ENCODE measurements at regions not wholly inside any gene's neighbourhood (a gene's known extent, or its start where the extent isn't known, plus 50 kb on each side); places are given as distances from the start of the nearest gene placed in this dataset.

DNA sequence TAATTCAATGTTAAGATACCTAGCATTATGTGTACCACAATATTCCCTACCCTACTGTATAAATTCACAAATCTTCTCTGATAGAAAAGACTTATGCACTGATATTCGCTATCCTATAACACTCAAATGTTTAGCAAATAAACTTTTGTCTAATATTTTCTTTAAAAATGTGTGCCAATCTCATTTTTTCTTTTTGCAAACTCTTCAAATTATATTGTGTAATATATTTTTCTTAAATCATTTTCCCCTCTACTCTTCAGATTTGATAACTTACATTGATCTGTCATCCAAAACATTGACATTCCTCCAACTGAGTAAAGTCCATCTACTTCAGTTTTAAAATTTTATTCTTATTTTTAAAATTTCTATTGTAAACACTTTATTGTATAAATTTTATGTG, 240.2 kb upstream of the CNTNAP2 start:
- Histone ChIP-seq H3K9ac (ENCODE audit: low read length) (no peak overlapping the region), H3K79me2 (ENCODE audit: control insufficient read depth, insufficient read depth, low read length) (no peaks in the 10 kb centered on the region), H3K4me1 (ENCODE audit: control insufficient read depth in 2 of 2, insufficient read depth in 2 of 2, low read length in 2 of 2) (no peaks in the 10 kb centered on the region), H3K9me3 (ENCODE audit: control extremely low read depth in 1 of 3, control insufficient read depth in 2 of 3, insufficient read depth in 1 of 3, low read length in 2 of 3) (no peaks in the 10 kb centered on the region), H3K36me3 (replicated peaks in 1 of 2; ENCODE audit: control extremely low read depth in 1 of 2, control insufficient read depth in 1 of 2, extremely low read depth in 1 of 2, insufficient read depth in 2 of 2, low read length in 1 of 2) (no peaks in the 10 kb centered on the region), H3K27me3 (replicated peaks in 1 of 4; ENCODE audit: control extremely low read depth in 1 of 4, control insufficient read depth in 3 of 4, insufficient read depth in 4 of 4, low read length in 3 of 4) (no peaks in the 10 kb centered on the region), H4K20me1 (ENCODE audit: control insufficient read depth, insufficient read depth, low read length, poor library complexity, severe bottlenecking) (no peaks in the 10 kb centered on the region), H3K27ac (ENCODE audit: low read length in 2 of 2) (no peak overlapping the region), H2AFZ (ENCODE audit: insufficient read depth, low read depth, low read length, poor library complexity, severe bottlenecking) (no peak overlapping the region), H3K4me3 (ENCODE audit: control extremely low read depth in 1 of 5, extremely low read depth in 1 of 5, insufficient read depth in 1 of 5, low read depth in 2 of 5, low read length in 4 of 5) (no peak overlapping the region), H3K4me2 (replicated peaks; ENCODE audit: low read depth, low read length, poor library complexity, severe bottlenecking) (no peak overlapping the region)
- TF ChIP-seq EZH2 (IDR thresholded peaks at IDR 0.05; ENCODE audit: borderline replicate concordance, insufficient read depth, low read depth, low read length, poor library complexity, severe bottlenecking), result no peak
- TF ChIP-seq, protein P1, sequence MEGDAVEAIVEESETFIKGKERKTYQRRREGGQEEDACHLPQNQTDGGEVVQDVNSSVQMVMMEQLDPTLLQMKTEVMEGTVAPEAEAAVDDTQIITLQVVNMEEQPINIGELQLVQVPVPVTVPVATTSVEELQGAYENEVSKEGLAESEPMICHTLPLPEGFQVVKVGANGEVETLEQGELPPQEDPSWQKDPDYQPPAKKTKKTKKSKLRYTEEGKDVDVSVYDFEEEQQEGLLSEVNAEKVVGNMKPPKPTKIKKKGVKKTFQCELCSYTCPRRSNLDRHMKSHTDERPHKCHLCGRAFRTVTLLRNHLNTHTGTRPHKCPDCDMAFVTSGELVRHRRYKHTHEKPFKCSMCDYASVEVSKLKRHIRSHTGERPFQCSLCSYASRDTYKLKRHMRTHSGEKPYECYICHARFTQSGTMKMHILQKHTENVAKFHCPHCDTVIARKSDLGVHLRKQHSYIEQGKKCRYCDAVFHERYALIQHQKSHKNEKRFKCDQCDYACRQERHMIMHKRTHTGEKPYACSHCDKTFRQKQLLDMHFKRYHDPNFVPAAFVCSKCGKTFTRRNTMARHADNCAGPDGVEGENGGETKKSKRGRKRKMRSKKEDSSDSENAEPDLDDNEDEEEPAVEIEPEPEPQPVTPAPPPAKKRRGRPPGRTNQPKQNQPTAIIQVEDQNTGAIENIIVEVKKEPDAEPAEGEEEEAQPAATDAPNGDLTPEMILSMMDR (IDR thresholded peaks at IDR 0.05), result no peak
- WGBS (ENCODE audit: insufficient coverage), result no CpG with 5 or more reads among the region's 1 CpG
- no peak for DNase-seq
- Mint-ChIP-seq H3K4me3 (no peak overlapping the region), H3K27me3 (no peaks in the 10 kb centered on the region), H3K4me1 (no peaks in the 10 kb centered on the region), H3K27ac (no peak overlapping the region), H3K9me3 (ENCODE audit: insufficient read depth) (peaks cover 1% of the 10 kb centered on the region)
- no peak for ATAC-seq (ENCODE audit: low read depth)
- intact Hi-C loops (cut with micrococcal nuclease), result no loop called here
- CTCF ChIA-PET, result no interaction called here
- POLR2A ChIA-PET, result no interaction called here

DNA sequence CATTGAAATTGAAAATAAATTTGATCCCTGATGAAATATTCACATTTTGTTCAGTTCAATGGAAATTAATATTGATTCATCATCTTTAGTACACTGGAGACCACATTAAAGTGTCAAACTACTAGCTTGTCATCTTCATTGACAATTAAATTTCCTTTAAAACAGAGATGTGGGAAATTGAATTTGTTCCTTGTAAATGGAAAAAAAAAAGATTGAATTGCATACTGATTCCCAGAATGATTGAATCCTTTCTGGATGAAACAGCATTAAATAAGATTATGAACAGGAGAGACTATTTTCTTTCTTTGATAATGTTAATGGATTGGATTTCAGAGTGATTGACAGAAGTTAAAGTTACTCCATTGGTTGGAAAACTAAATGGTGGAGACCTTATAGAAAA, 241.3 kb upstream of the CNTNAP2 start:
- no peak overlapping the region for H3K27ac ChIP-seq (ENCODE audit: low read length in 2 of 2)
- H2AFZ ChIP-seq (ENCODE audit: insufficient read depth, low read depth, low read length, poor library complexity, severe bottlenecking), result no peak overlapping the region
- H3K9ac ChIP-seq (ENCODE audit: low read length), result no peak overlapping the region
- H3K4me2 ChIP-seq (replicated peaks; ENCODE audit: low read depth, low read length, poor library complexity, severe bottlenecking), result no peak overlapping the region
- H4K20me1 ChIP-seq (ENCODE audit: control insufficient read depth, insufficient read depth, low read length, poor library complexity, severe bottlenecking), result no peaks in the 10 kb centered on the region
- intact Hi-C loops (cut with micrococcal nuclease), result no loop called here
- H3K4me3 ChIP-seq (ENCODE audit: control extremely low read depth in 1 of 5, extremely low read depth in 1 of 5, insufficient read depth in 1 of 5, low read depth in 2 of 5, low read length in 4 of 5), result no peak overlapping the region
- Mint-ChIP-seq H3K27me3 (no peaks in the 10 kb centered on the region), H3K4me1 (no peaks in the 10 kb centered on the region), H3K4me3 (no peak overlapping the region), H3K9me3 (ENCODE audit: insufficient read depth) (no peaks in the 10 kb centered on the region), H3K27ac (no peak overlapping the region)
- POLR2A ChIA-PET, result no interaction called here
- no peak for TF ChIP-seq EZH2 (IDR thresholded peaks at IDR 0.05; ENCODE audit: borderline replicate concordance, insufficient read depth, low read depth, low read length, poor library complexity, severe bottlenecking)
- TF ChIP-seq, protein P1 (IDR thresholded peaks at IDR 0.05), result no peak
- H3K9me3 ChIP-seq (ENCODE audit: control extremely low read depth in 1 of 3, control insufficient read depth in 2 of 3, insufficient read depth in 1 of 3, low read length in 2 of 3), result no peaks in the 10 kb centered on the region
- DNase-seq, result no peak
- no peaks in the 10 kb centered on the region for H3K79me2 ChIP-seq (ENCODE audit: control insufficient read depth, insufficient read depth, low read length)
- no peaks in the 10 kb centered on the region for H3K36me3 ChIP-seq (replicated peaks in 1 of 2; ENCODE audit: control extremely low read depth in 1 of 2, control insufficient read depth in 1 of 2, extremely low read depth in 1 of 2, insufficient read depth in 2 of 2, low read length in 1 of 2)
- H3K27me3 ChIP-seq (replicated peaks in 1 of 4; ENCODE audit: control extremely low read depth in 1 of 4, control insufficient read depth in 3 of 4, insufficient read depth in 4 of 4, low read length in 3 of 4), result no peaks in the 10 kb centered on the region
- H3K4me1 ChIP-seq (ENCODE audit: control insufficient read depth in 2 of 2, insufficient read depth in 2 of 2, low read length in 2 of 2), result no peaks in the 10 kb centered on the region
- ATAC-seq (ENCODE audit: low read depth), result no peak
- CTCF ChIA-PET, result no interaction called here
